IPS-11a (cell line): ENCODE measurements at regions not wholly inside any gene's neighbourhood (a gene's known extent, or its start where the extent isn't known, plus 50 kb on each side); places are given as distances from the start of the nearest gene placed in this dataset.

Source experiments
- H3K4me3 ChIP-seq: one replicate; pipeline ENCODE4 v1.5.1; 2013; ENCODE audit warnings: low read depth, low read length, control low read depth

- no peak overlapping the region for H3K4me3 ChIP-seq
Measured at GRCh38 chr16:86373276-86373901, 136.9 kb upstream of the FOXF1 start.

DNA sequence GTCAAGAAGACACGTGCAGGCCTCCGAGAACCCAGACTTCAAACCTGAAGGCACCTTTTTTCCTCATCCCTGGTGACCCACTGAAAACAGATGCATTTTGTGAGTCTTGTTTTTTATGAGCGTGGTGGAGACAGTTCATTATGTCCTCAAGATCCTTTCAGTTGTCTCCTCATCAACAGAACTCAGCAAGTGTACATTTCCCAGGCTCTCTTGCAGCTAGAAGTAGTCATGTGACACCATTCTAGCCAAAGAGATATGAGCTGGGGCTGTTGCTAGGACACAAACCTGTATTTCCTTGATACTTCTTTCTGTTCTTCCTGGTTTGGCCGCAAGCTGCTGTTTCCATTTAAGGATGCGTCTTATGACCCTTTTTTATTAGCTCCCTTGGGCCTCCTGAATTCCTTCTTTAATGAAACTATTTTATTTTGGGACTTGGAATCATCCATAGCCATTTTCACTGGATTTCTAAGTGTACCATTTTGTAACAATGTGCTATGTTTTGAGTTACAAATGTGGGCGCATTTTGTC is 135.7 kb upstream of the FOXF1 start:
- H3K4me3 ChIP-seq: no peak overlapping the region

- H3K4me3 ChIP-seq: no peak overlapping the region
Measured at GRCh38 chr16:86375364-86375763, 135.0 kb upstream of the FOXF1 start.

DNA sequence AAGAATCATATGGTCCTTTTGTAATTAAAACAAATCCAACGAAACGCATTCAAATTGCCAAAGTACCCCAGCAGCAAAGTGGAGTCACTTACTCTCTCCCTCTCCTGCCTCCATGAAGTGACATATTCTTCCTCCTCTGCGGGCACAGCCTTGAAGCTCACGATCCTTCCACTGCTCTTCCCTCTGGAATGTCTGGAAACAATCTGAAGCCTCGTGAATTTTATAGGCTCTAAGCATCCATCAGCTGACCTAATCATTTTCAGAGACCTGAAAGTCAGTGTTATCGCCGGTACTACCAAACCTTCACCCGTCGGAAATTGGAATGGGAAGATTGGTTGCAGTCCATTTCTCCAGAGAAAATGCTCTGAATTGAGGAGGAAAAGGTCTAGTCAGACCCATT is 134.5 kb upstream of the FOXF1 start:
- no peak overlapping the region for H3K4me3 ChIP-seq

DNA sequence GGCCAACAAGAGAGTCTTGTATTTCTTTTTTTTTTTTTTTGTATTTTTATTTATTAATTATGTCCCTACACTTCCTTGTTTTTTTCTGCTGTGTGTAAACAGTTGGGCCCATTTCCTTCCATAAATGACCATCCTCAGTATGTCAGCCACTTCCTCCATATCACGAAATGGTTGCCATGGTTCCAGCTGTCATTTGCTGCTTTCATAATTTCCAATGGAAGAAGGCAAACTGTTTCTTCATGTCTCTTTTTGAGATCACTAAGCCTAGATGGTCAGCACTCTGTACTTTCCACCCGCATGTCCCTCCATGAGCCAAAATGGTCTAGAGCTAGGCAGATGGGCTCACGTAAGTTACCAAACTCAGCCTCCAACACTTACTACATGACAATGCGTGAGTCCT is 133.5 kb upstream of the FOXF1 start:
- no peak overlapping the region for H3K4me3 ChIP-seq

DNA sequence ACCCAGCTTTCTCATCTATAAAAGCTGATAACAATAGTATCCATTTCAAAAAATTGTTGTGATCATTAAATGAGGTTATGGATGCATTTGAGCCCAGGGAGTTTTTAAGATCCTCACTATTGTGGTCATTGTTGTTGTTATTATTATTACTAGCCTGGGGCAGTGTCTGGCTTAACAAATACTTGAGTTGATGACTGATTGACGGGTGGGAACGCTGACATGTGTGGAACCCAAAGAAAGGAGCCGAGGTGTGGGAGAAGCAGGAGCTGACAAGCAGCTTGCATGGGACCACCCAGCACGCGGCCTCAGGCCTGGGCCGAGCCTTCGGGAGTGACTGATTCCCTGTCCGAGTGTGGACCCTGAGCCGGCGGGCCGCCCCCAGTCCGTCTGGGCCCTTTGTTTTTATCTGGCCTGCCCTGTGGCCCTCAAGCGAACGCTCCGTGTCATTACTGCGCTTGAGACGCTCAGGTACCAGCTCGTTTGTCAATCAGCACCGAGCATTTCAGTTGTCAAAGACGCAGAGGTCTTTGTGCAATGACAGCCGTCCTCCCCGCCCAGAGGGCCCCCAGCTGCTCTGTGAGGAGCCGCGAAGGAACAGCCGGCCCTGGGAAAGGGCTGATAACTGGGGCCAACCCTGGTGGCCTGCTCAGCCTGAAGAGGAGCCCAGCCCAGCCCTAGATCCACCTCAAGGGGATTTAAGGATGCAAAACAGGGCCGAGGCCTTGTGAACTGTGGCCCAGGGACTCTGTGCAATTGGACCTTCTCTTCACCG is 132.9 kb upstream of the FOXF1 start:
- H3K4me3 ChIP-seq: no peak overlapping the region

DNA sequence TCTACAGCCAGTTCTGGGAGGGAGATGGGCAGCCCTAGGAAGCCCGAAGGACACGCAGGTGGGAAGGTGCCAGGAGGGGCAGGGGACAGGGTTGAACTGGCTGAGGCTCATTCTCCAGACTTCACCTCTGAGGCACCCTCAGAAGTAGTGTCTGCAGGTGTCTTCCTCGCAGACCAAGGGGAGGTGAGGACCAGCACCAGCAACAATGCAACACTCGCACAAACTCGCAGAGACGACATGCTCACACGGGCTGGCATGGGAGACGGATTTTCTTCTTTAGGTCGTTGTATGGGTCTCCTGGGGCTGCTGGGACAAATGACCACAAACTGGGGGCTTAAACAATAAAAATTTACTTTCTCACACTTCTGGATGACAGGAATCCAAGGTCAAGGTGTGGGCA is 132.2 kb upstream of the FOXF1 start:
- H3K4me3 ChIP-seq: no peak overlapping the region

- H3K4me3 ChIP-seq: no peak overlapping the region
Measured at GRCh38 chr16:86378831-86379504, 131.4 kb upstream of the FOXF1 start.

DNA sequence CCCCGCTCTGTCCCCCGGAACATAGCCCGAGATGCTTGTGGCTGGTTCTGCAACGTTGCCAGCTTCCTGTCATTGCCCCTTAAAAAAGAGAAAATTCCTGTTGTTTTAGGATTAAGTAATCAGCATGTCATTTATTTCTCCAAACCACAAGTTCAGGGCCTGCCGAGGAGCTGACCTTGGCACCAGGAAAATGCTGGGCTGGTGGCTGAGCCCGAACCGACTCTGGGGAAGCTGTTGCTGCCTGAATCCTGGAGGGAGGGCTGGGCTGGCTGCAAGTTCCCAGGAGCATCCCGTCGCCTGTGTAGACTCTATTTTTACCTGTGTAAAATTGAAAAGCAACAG is 130.9 kb upstream of the FOXF1 start:
- H3K4me3 ChIP-seq: no peak overlapping the region

DNA sequence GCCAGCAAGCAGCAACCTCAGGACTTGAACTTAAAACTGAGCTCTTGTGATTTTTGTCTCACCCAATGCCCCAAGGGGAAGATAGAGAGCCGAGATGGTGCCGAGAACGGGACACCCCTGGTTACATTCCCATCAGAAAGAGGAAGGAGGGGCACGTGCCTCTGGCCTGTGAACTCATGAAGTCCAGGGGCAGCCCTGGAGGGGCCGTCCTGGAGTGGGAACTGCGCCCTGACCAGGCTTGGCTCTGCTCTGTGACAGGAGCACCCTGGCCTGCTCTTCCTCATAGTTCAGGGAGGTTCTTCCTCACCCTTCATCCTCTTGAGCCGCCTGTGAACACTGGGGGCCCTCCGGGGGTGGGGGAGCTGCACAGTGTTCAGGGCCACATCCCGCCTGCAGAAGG is 130.3 kb upstream of the FOXF1 start:
- no peak overlapping the region for H3K4me3 ChIP-seq

DNA sequence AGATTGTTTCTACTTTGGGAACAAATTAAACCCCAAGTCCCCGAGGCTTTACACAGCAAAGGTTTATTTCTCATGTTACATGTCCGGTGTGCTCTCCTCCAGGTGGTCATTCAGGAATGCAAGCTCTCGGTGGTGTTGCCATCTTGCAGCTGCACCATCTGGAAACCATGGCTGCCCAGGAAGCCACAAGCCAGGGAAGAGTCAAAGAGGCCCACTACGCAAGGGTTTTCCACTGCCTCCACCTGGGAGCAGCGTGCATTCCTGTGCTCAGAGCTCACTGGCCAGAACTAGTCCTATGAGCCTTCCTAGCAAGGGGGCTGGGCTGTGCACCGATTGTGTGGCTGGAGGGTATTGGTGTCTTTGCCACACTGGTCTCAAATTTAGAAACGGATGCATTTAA is 128.8 kb upstream of the FOXF1 start:
- no peak overlapping the region for H3K4me3 ChIP-seq

DNA sequence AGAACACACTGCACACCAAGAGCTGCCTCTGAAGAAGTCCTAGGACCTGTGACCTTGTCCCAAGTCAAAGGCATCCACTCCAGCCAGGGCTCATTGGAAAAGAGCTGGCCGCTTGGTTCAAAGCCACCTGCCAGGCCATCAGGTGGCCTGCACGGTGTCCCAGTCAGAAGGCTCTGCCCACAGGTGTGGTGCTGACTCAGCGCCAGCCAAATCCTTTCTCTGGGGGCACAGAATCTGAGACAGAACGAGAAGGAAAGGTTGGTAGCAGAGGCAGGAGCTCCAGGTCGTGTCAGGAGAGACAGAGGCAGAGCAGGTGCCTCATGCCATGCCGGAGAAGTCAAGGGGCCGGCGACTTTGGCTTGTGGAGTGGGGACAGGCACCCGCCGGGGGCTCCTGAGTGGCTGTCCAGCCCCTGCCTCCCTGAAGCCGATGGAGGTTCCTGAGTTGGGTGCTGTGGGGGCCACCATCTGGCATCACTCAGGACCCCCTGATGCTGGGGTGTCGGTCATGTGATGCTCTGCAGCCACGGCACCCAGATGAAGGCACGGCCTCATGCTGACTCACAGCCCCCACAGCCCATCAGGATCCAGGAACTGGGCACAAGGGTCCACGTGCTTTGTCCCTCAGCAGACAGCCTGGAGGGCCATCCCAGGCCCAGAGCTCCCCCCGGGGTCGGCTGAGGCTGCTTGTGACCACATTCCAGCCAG is 128.1 kb upstream of the FOXF1 start:
- H3K4me3 ChIP-seq: no peak overlapping the region

DNA sequence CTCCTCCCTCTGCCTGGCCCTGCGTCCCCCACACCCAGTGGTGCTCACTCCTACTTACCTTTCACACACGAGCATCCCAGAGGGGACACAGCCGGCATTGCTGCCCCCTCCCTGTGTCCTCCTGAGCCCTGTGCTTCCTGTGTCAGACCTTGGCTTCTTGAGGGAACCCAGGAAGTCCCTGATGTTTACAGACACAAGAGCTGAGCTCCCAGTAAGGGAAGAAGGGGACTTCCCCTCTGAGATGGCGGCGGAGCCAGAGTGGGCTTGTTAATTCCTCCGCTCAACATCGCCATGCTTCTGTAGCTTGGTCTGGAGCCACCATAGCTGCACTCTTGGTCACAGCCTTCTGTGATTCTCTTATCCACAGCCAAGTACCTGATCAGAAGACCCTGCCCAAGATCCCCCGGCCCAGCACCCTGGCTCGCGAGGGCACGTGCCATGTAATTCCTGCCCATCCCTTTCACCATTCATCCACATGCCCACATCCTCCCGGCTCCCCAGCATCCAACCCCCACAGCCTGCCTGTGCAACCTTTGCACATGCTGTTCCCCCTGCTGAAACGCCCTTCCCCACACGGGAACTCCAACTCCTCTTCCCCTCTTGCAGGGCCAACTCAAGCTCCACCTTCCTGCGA is 127.4 kb upstream of the FOXF1 start:
- no peak overlapping the region for H3K4me3 ChIP-seq

GRCh38 chr16:86383488-86384262 is 126.7 kb upstream of the FOXF1 start:
- no peak overlapping the region for H3K4me3 ChIP-seq

- no peak overlapping the region for H3K4me3 ChIP-seq
Measured at GRCh38 chr16:86384263-86384649, 126.1 kb upstream of the FOXF1 start.

- H3K4me3 ChIP-seq: no peak overlapping the region
Measured at GRCh38 chr16:86384980-86385379, 125.3 kb upstream of the FOXF1 start.

GRCh38 chr16:86387468-86388440 is 122.6 kb upstream of the FOXF1 start:
- H3K4me3 ChIP-seq: no peak overlapping the region

DNA sequence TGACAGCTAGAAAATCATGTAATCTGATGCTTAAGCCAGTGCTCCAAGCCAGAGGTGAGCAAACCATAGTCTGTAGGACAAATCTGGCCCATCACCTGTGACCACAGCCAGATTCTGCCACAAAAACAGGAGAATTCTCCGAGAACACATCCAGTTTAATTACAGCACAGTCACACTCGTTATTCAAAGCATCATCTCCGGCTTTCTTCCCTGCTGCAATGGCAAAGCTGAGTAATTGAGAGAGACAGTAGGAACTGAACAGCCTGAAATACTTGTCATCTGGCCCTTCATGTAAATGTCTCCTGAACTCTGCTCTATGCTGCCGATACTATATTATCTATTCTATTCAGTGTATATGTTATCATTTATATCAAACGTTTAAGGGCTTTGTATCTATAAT is 121.4 kb upstream of the FOXF1 start:
- H3K4me3 ChIP-seq: no peak overlapping the region
